ENCODE measurements at regions not wholly inside any gene's neighbourhood (a gene's known extent, or its start where the extent isn't known, plus 50 kb on each side); places are given as distances from the start of the nearest gene placed in this dataset.
"Not testable (repeated sequence)": the region's sequence is repeated elsewhere in the genome, so short reads cannot be mapped to it uniquely, and the experiment has no call there.

GRCh38 chr13:112159575-112160547 lies 92.9 kb downstream of the SOX1 start:
- DNase-seq, result no peak
- TF ChIP-seq EP300 (IDR thresholded peaks at IDR 0.05), result no peak
- TF ChIP-seq CTCF (IDR thresholded peaks at IDR 0.05), result no peak
- TF ChIP-seq POLR2AphosphoS5 (IDR thresholded peaks at IDR 0.05), result no peak
- no peak for TF ChIP-seq POLR2A (IDR thresholded peaks at IDR 0.05)
- no peaks in the 10 kb centered on the region for H3K36me3 ChIP-seq
- H3K4me3 ChIP-seq, result no peak overlapping the region
- 60 to 66% (median 62%) methylated on average over 17 of the region's 17 CpGs for WGBS, 5 donors
- no peaks in the 10 kb centered on the region for H3K4me1 ChIP-seq
- H3K9me3 ChIP-seq, result peaks cover 0 to 10% (median 4%) of the 10 kb centered on the region in 4 donors
- intact Hi-C loops (cut with DNase I; ENCODE audit: low total_unique reads), result no loop called here
- H3K27me3 ChIP-seq, result peaks cover 0 to 50% (median 0%) of the 10 kb centered on the region in 3 donors
- H3K27ac ChIP-seq, result no peak overlapping the region

GRCh38 chr13:112160558-112160957 lies 93.6 kb downstream of the SOX1 start:
- Histone ChIP-seq H3K36me3 (no peaks in the 10 kb centered on the region), H3K4me1 (no peaks in the 10 kb centered on the region), H3K27ac (no peak overlapping the region), H3K27me3 (peaks cover 0 to 52% (median 0%) of the 10 kb centered on the region in 3 donors), H3K9me3 (peaks cover 0 to 10% (median 4%) of the 10 kb centered on the region in 4 donors), H3K4me3 (no peak overlapping the region)
- no peak for TF ChIP-seq CTCF (IDR thresholded peaks at IDR 0.05)
- no peak for TF ChIP-seq EP300 (IDR thresholded peaks at IDR 0.05)
- TF ChIP-seq POLR2AphosphoS5 (IDR thresholded peaks at IDR 0.05), result no peak
- TF ChIP-seq POLR2A (IDR thresholded peaks at IDR 0.05), result no peak
- WGBS, 5 donors, result 74 to 81% (median 80%) methylated on average over 14 of the region's 14 CpGs
- intact Hi-C loops (cut with DNase I; ENCODE audit: low total_unique reads), result no loop called here
- DNase-seq, result no peak

GRCh38 chr13:112161521-112162301 lies 94.8 kb downstream of the SOX1 start:
- no peak for TF ChIP-seq EP300 (IDR thresholded peaks at IDR 0.05)
- no peak for TF ChIP-seq POLR2AphosphoS5 (IDR thresholded peaks at IDR 0.05)
- no peak for TF ChIP-seq POLR2A (IDR thresholded peaks at IDR 0.05)
- TF ChIP-seq CTCF (IDR thresholded peaks at IDR 0.05), result no peak
- Histone ChIP-seq H3K36me3 (no peaks in the 10 kb centered on the region), H3K9me3 (peaks cover 0 to 9% (median 2%) of the 10 kb centered on the region in 4 donors), H3K27ac (no peak overlapping the region), H3K4me3 (no peak overlapping the region), H3K27me3 (peaks cover 0 to 63% (median 0%) of the 10 kb centered on the region in 3 donors), H3K4me1 (no peaks in the 10 kb centered on the region)
- WGBS, 5 donors, result 34 to 41% (median 39%) methylated on average over 21 of the region's 21 CpGs
- DNase-seq, result no peak
- intact Hi-C loops (cut with DNase I; ENCODE audit: low total_unique reads), result no loop called here

- H3K9me3 ChIP-seq; H3K27ac ChIP-seq; intact Hi-C loops (cut with DNase I; ENCODE audit: low total_unique reads); H3K4me1 ChIP-seq; DNase-seq; H3K4me3 ChIP-seq; H3K36me3 ChIP-seq: not testable (repeated sequence)
- WGBS, 5 donors, result 94 to 97% (median 96%) methylated on average over 93 to 96 of the region's 97 CpGs
- peaks cover 0 to 67% (median 0%) of the 10 kb centered on the region in 3 donors for H3K27me3 ChIP-seq
Observed at GRCh38 chr13:112163691-112164660, 97.0 kb downstream of the SOX1 start.
